Vagina (tissue), 2 donors: ENCODE measurements at regions not wholly inside any gene's neighbourhood (a gene's known extent, or its start where the extent isn't known, plus 50 kb on each side); places are given as distances from the start of the nearest gene placed in this dataset.

ENCODE experiments used
- CTCF ChIP-seq, 3 experiments: fragments of 450-650 bp in 2 of 3; fragments of 200-600 bp in 1 of 3; sonication (generic) in 1 of 3; IDR thresholded peaks; one replicate each; pipeline ENCODE4 v1.5.1; 2017 to 2019; ENCODE audit warnings: antibody characterized with exemption in 3 of 3, mild to moderate bottlenecking in 2 of 3, moderate library complexity in 2 of 3
- POLR2A ChIP-seq, 2 donors: fragments of 450-650 bp; IDR thresholded peaks; one replicate each; pipeline ENCODE4 v1.6.1; 2017; ENCODE audit warnings: antibody characterized with exemption in 2 of 2, mild to moderate bottlenecking in 2 of 2, moderate library complexity in 2 of 2
- POLR2AphosphoS5 ChIP-seq, 2 donors: sonication (generic); formaldehyde crosslinking; IDR thresholded peaks; one replicate each; pipeline ENCODE4 v1.9.0; 2017; ENCODE audit warnings: antibody characterized with exemption in 2 of 2, mild to moderate bottlenecking in 2 of 2, low read depth in 1 of 2; ENCODE audit not compliant: insufficient read depth in 1 of 2

DNA sequence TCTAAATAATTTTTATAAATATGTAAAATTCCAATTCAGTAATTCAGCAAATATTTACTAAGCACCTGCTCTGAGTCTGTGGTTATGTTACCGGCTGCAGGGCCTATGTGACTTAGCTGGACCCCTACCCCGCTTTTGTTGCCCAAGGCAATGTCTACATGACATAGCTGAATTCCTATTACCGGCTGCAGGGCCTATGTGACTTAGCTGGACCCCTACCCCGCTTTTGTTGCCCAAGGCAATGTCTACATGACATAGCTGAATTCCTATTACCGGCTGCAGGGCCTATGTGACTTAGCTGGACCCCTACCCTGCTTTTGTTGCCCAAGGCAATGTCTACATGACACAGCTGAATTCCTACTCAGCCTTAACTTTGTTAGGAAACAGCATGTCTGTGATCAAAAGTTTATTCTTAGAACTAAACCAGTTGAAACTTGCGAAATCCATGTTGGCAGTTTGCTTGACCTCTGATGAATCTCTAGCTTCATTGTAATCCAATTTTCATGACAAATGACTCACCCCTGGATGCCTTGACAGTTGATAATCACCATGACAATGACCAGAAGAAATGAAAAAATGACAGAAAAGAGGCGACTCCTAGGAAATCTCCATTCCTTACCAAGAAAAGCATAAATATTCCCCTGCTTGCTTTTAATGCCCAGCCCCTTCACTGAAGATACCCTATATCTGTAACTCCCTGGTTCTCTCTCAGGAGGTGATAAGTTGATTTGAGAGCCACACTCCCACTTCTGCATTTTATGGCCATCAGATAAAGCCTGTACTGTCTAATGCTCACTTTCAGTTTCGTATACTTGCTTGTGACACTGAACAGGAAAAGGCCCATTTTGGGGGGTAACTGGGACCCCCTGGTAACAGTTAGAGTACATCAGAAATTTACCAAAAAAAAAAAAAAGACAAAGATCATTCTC, 148.4 kb upstream of the SYT10 start:
- no peak for TF ChIP-seq CTCF (IDR thresholded peaks at IDR 0.05)
- TF ChIP-seq POLR2AphosphoS5 (IDR thresholded peaks at IDR 0.05; ENCODE audit: insufficient read depth in 1 of 2, low read depth in 1 of 2), result no peak
- no peak for TF ChIP-seq POLR2A (IDR thresholded peaks at IDR 0.05)
